Fibroblast of skin of abdomen (primary cell): ENCODE measurements at regions not wholly inside any gene's neighbourhood (a gene's known extent, or its start where the extent isn't known, plus 50 kb on each side); places are given as distances from the start of the nearest gene placed in this dataset.
"Not testable (repeated sequence)": the region's sequence is repeated elsewhere in the genome, so short reads cannot be mapped to it uniquely, and the experiment has no call there.

Source experiments
- DNase-seq: peaks from one replicate; pipeline ENCODE4 v3.0.0-alpha.2; 2013

- DNase-seq = no peak
Observed at GRCh38 chr2:209189893-209190292, 234.0 kb upstream of the MAP2 start.

GRCh38 chr2:209191139-209191538 is 232.7 kb upstream of the MAP2 start:
- DNase-seq = no peak

- DNase-seq = no peak
Observed at GRCh38 chr2:209194717-209195116, 229.1 kb upstream of the MAP2 start.

- DNase-seq = peak; percentile 4
Observed at GRCh38 chr2:209208211-209208610, 215.6 kb upstream of the MAP2 start.

- DNase-seq = no peak
Observed at GRCh38 chr2:209209943-209210342, 213.9 kb upstream of the MAP2 start.

GRCh38 chr2:209230560-209230959 is 193.3 kb upstream of the MAP2 start:
- no peak for DNase-seq

GRCh38 chr2:209236377-209236776 is 187.5 kb upstream of the MAP2 start:
- no peak for DNase-seq

GRCh38 chr2:209238765-209239584 is 184.9 kb upstream of the MAP2 start:
- DNase-seq = no peak

GRCh38 chr2:209239585-209239938 is 184.3 kb upstream of the MAP2 start:
- DNase-seq = no peak

- DNase-seq = no peak
Observed at GRCh38 chr2:209240204-209240603, 183.6 kb upstream of the MAP2 start.

- no peak for DNase-seq
Observed at GRCh38 chr2:209253544-209253943, 170.3 kb upstream of the MAP2 start.

- DNase-seq = no peak
Observed at GRCh38 chr2:209259767-209260166, 164.1 kb upstream of the MAP2 start.

- no peak for DNase-seq
Observed at GRCh38 chr2:209260281-209260680, 163.6 kb upstream of the MAP2 start.

- not testable (repeated sequence) for DNase-seq
Observed at GRCh38 chr2:209261366-209262053, 162.3 kb upstream of the MAP2 start.

- DNase-seq = no peak
Observed at GRCh38 chr2:209269024-209269423, 154.8 kb upstream of the MAP2 start.

GRCh38 chr2:209276000-209276399 is 147.8 kb upstream of the MAP2 start:
- DNase-seq = no peak

- DNase-seq = no peak
Observed at GRCh38 chr2:209277444-209277843, 146.4 kb upstream of the MAP2 start.

GRCh38 chr2:209298601-209299000 is 125.2 kb upstream of the MAP2 start:
- DNase-seq = no peak

GRCh38 chr2:209299478-209299877 is 124.4 kb upstream of the MAP2 start:
- DNase-seq = not testable (repeated sequence)

GRCh38 chr2:209300766-209301165 is 123.1 kb upstream of the MAP2 start:
- DNase-seq = not testable (repeated sequence)

GRCh38 chr2:209305026-209305425 is 118.8 kb upstream of the MAP2 start:
- DNase-seq = no peak

- DNase-seq = no peak
Observed at GRCh38 chr2:209305746-209306196, 118.1 kb upstream of the MAP2 start.

GRCh38 chr2:209307161-209308001 is 116.5 kb upstream of the MAP2 start:
- no peak for DNase-seq
